ENCODE measurements at regions not wholly inside any gene's neighbourhood (a gene's known extent, or its start where the extent isn't known, plus 50 kb on each side); places are given as distances from the start of the nearest gene placed in this dataset.

DNA sequence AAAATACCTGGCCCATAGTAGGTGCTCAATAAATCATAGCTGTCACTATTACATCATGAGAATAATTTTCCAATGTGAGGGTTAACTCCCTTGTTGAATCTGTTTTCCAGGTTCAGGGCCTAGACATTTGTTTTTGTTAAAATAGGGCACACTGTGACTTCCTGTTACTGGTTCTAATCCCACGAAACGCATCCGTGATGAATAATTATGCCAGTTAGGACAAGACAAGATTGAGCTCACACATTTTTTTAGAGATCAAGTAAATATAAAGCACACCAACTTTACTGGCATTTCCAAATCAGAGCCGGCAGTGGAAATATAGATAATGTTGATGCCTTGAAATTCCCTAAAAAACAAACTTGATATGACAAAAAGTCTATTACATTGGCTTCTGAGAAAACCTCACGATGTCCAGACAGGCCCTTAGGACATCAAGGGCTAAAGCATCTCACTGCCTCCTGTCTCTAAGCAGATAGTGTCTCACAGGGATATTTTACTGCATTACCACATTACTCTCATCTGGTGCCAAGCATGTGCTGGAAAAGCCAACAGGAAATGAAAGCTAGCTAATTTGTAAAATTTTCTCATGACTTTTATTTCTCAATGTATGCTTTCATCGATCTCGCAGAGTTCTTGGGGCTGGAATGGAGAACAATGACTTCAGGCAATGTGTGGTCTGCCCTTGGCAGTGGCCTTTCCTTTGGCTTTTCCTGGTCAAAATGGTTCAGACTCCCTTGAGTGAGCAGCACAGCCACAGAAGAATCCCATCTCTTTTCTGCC is 414.3 kb upstream of the PAPPA start:
- TF ChIP-seq, protein P1, sequence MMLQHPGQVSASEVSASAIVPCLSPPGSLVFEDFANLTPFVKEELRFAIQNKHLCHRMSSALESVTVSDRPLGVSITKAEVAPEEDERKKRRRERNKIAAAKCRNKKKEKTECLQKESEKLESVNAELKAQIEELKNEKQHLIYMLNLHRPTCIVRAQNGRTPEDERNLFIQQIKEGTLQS (IDR thresholded peaks at IDR 0.05): no peak
- TF ChIP-seq YY1 (IDR thresholded peaks at IDR 0.05) (no peak), RAD21 (IDR thresholded peaks at IDR 0.05) (no peak), RXRA (IDR thresholded peaks at IDR 0.05) (no peak), HNF4A (conservative IDR thresholded peaks at IDR 0.05) (no peak), FOXA2 (IDR thresholded peaks at IDR 0.05) (no peak), HNF4G (IDR thresholded peaks at IDR 0.05) (no peak), GABPA (IDR thresholded peaks at IDR 0.05 in 1 of 2, conservative IDR thresholded peaks at IDR 0.05 in 1 of 2) (no peak), JUND (IDR thresholded peaks at IDR 0.05) (no peak), EGR1 (IDR thresholded peaks at IDR 0.05; ENCODE audit: low read depth in 2 of 2) (no peak)
- TF ChIP-seq, protein P2, sequence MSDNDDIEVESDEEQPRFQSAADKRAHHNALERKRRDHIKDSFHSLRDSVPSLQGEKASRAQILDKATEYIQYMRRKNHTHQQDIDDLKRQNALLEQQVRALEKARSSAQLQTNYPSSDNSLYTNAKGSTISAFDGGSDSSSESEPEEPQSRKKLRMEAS (IDR thresholded peaks at IDR 0.05): no peak
- TF ChIP-seq, protein P3, sequence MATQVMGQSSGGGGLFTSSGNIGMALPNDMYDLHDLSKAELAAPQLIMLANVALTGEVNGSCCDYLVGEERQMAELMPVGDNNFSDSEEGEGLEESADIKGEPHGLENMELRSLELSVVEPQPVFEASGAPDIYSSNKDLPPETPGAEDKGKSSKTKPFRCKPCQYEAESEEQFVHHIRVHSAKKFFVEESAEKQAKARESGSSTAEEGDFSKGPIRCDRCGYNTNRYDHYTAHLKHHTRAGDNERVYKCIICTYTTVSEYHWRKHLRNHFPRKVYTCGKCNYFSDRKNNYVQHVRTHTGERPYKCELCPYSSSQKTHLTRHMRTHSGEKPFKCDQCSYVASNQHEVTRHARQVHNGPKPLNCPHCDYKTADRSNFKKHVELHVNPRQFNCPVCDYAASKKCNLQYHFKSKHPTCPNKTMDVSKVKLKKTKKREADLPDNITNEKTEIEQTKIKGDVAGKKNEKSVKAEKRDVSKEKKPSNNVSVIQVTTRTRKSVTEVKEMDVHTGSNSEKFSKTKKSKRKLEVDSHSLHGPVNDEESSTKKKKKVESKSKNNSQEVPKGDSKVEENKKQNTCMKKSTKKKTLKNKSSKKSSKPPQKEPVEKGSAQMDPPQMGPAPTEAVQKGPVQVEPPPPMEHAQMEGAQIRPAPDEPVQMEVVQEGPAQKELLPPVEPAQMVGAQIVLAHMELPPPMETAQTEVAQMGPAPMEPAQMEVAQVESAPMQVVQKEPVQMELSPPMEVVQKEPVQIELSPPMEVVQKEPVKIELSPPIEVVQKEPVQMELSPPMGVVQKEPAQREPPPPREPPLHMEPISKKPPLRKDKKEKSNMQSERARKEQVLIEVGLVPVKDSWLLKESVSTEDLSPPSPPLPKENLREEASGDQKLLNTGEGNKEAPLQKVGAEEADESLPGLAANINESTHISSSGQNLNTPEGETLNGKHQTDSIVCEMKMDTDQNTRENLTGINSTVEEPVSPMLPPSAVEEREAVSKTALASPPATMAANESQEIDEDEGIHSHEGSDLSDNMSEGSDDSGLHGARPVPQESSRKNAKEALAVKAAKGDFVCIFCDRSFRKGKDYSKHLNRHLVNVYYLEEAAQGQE (IDR thresholded peaks at IDR 0.05): no peak
- Histone ChIP-seq H3K4me3 (ENCODE audit: low read depth in 1 of 3, low read length in 3 of 3) (no peak overlapping the region), H3K9ac (ENCODE audit: low read depth in 1 of 2, low read length in 2 of 2) (no peak overlapping the region), H3K9me3 (ENCODE audit: control insufficient read depth in 4 of 4, low read length in 3 of 4) (no peaks in the 10 kb centered on the region), H3K27ac (ENCODE audit: low read depth in 1 of 2, low read length in 2 of 2) (no peak overlapping the region), H3K4me1 (ENCODE audit: control insufficient read depth in 4 of 4, insufficient read depth in 4 of 4, low read length in 3 of 4) (no peaks in the 10 kb centered on the region), H3K36me3 (ENCODE audit: control insufficient read depth in 4 of 4, insufficient read depth in 3 of 4, low read depth in 1 of 4, low read length in 3 of 4) (no peaks in the 10 kb centered on the region), H3K27me3 (ENCODE audit: control insufficient read depth in 4 of 4, insufficient read depth in 4 of 4, low read length in 3 of 4) (peaks cover 0 to 3% (median 0%) of the 10 kb centered on the region in 4 donors)
- 87% methylated on average over 7 of the region's 7 CpGs for WGBS
- DNase-seq (ENCODE audit: low spot score): no peak

DNA sequence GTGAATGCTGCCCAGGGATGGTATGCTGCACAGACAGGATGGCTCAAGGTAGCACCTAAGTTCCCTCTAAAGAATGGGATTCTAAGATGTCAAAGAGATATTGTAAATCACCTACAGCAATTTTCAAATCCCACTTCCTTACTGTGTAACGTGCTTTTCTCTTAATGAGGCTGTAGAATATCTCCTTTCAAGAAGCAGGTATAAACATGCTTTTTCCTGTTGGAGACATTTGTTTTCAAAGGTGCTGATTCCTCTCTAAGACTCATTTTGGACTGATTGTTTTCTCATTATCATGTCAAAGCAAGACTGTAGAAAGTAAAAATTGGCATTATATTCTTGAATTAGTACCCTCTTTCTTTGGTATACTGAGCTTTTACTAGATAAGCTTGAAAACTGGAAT is 412.6 kb upstream of the PAPPA start:
- H3K27ac ChIP-seq (ENCODE audit: low read depth in 1 of 2, low read length in 2 of 2): no peak overlapping the region
- peaks cover 0 to 3% (median 0%) of the 10 kb centered on the region in 4 donors for H3K27me3 ChIP-seq (ENCODE audit: control insufficient read depth in 4 of 4, insufficient read depth in 4 of 4, low read length in 3 of 4)
- DNase-seq (ENCODE audit: low spot score): no peak
- no peaks in the 10 kb centered on the region for H3K36me3 ChIP-seq (ENCODE audit: control insufficient read depth in 4 of 4, insufficient read depth in 3 of 4, low read depth in 1 of 4, low read length in 3 of 4)
- no peaks in the 10 kb centered on the region for H3K4me1 ChIP-seq (ENCODE audit: control insufficient read depth in 4 of 4, insufficient read depth in 4 of 4, low read length in 3 of 4)
- H3K4me3 ChIP-seq (ENCODE audit: low read depth in 1 of 3, low read length in 3 of 3): no peak overlapping the region
- H3K9ac ChIP-seq (ENCODE audit: low read depth in 1 of 2, low read length in 2 of 2): no peak overlapping the region
- TF ChIP-seq GABPA (IDR thresholded peaks at IDR 0.05 in 1 of 2, conservative IDR thresholded peaks at IDR 0.05 in 1 of 2): no peak
- TF ChIP-seq JUND (IDR thresholded peaks at IDR 0.05): no peak
- TF ChIP-seq SP1 (IDR thresholded peaks at IDR 0.05): no peak
- TF ChIP-seq, protein P3 (IDR thresholded peaks at IDR 0.05): no peak
- no peak for TF ChIP-seq FOXA1 (IDR thresholded peaks at IDR 0.05)
- no peak for TF ChIP-seq YY1 (IDR thresholded peaks at IDR 0.05)
- no peak for TF ChIP-seq RAD21 (IDR thresholded peaks at IDR 0.05)
- TF ChIP-seq HNF4G (IDR thresholded peaks at IDR 0.05): no peak
- TF ChIP-seq HNF4A (conservative IDR thresholded peaks at IDR 0.05): no peak
- TF ChIP-seq TAF1 (conservative IDR thresholded peaks at IDR 0.05): no peak
- TF ChIP-seq EGR1 (IDR thresholded peaks at IDR 0.05; ENCODE audit: low read depth in 2 of 2): no peak
- no peak for TF ChIP-seq RXRA (IDR thresholded peaks at IDR 0.05)
- no peak for TF ChIP-seq NR2F2 (IDR thresholded peaks at IDR 0.05)
- TF ChIP-seq, protein P1 (IDR thresholded peaks at IDR 0.05): no peak
- TF ChIP-seq, protein P2 (IDR thresholded peaks at IDR 0.05): no peak
- TF ChIP-seq FOXA2 (IDR thresholded peaks at IDR 0.05): no peak
- H3K9me3 ChIP-seq (ENCODE audit: control insufficient read depth in 4 of 4, low read length in 3 of 4): no peaks in the 10 kb centered on the region
- WGBS: 65% methylated on average over 1 of the region's 1 CpG

All from liver (tissue), 7 donors.